MG63 (cell line): ENCODE measurements at regions not wholly inside any gene's neighbourhood (a gene's known extent, or its start where the extent isn't known, plus 50 kb on each side); places are given as distances from the start of the nearest gene placed in this dataset.

Experiments
- DNase-seq: peaks from one replicate; pipeline ENCODE4 v3.0.0-alpha.2; 2020
- H3K27me3 ChIP-seq: fragments of 250-450 bp; sonication (Bioruptor Pico); 2 replicates; pipeline ENCODE4 v1.5.1; 2020; ENCODE audit warnings: mild to moderate bottlenecking, moderate library complexity
- H3K36me3 ChIP-seq: fragments of 250-450 bp; sonication (Bioruptor Pico); 2 replicates; pipeline ENCODE4 v1.5.1; 2020; ENCODE audit warnings: mild to moderate bottlenecking, moderate library complexity
- H3K4me3 ChIP-seq: fragments of 250-450 bp; sonication (Bioruptor Pico); 2 replicates; pipeline ENCODE4 v1.5.1; 2020; ENCODE audit warnings: mild to moderate bottlenecking, moderate library complexity
- H3K9me3 ChIP-seq: fragments of 250-450 bp; sonication (Bioruptor Pico); 2 replicates; pipeline ENCODE4 v1.5.1; 2020; ENCODE audit warnings: mild to moderate bottlenecking, moderate library complexity

- Histone ChIP-seq H3K4me3 (no peak overlapping the region), H3K9me3 (no peaks in the 10 kb centered on the region), H3K27me3 (no peaks in the 10 kb centered on the region), H3K36me3 (no peaks in the 10 kb centered on the region)
- DNase-seq, result no peak
These were observed 157.6 kb upstream of the PLXNA4 start for GRCh38 chr7:132733860-132734259.

DNA sequence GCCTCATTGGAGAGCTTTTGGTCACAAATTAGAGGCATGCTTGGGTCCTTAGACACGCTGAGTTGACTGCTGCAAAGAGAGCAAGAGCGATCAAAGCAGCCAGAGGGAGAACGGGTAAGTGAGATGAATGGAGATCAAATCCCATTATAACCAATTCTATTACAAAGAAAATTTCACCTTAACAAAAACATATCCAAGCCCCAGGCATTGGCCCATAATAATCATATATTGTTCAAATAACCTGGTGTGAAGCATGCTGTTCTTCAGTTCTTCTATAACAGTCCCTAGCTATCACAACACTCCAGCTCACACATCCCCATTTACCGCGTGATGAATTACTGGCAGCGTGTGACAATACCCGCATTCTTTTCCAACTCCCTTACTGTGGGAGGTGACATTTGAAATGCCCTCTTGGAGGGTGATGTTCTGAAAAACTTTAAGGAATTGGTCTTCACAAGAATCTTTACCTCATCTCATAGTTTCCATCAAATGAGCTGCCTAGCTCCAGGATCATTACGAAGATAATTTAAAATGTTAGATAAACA is 156.1 kb upstream of the PLXNA4 start:
- Histone ChIP-seq H3K4me3 (no peak overlapping the region), H3K36me3 (no peaks in the 10 kb centered on the region), H3K9me3 (no peaks in the 10 kb centered on the region), H3K27me3 (no peaks in the 10 kb centered on the region)
- no peak for DNase-seq

- no peak for DNase-seq
- no peaks in the 10 kb centered on the region for H3K36me3 ChIP-seq
- H3K27me3 ChIP-seq, result no peaks in the 10 kb centered on the region
These were observed 153.8 kb upstream of the PLXNA4 start for GRCh38 chr7:132730105-132730504.

GRCh38 chr7:132723506-132724081 is 147.3 kb upstream of the PLXNA4 start:
- H3K36me3 ChIP-seq, result no peaks in the 10 kb centered on the region
- H3K27me3 ChIP-seq, result no peaks in the 10 kb centered on the region
- H3K4me3 ChIP-seq, result no peak overlapping the region
- H3K9me3 ChIP-seq, result no peaks in the 10 kb centered on the region
- no peak for DNase-seq

More at GRCh38 chr7:132730105-132730504, 153.8 kb upstream of the PLXNA4 start:
- Histone ChIP-seq H3K4me3 (no peak overlapping the region), H3K9me3 (no peaks in the 10 kb centered on the region)

DNA sequence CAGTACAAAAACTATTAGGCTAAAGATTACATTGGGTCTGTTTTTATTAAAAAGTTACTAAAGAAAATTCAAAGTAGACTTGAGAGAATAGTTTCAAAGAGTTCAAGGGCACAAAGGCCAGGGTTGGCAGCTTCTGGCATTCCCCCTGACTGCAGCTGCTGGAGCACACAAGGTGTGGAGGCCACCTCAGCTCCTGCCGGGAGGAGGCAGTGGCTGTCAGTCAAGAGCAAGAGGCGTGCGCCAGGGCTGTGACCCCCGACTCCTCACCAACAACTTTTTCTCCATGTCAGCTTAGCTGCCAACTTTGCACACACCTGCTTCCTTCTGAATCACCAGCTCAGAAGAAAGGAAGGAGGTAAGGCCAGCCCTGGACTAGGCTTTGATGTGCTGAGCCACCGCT is 144.6 kb upstream of the PLXNA4 start:
- Histone ChIP-seq H3K4me3 (no peak overlapping the region), H3K27me3 (no peaks in the 10 kb centered on the region), H3K9me3 (no peaks in the 10 kb centered on the region), H3K36me3 (no peaks in the 10 kb centered on the region)
- DNase-seq, result no peak

- no peak for DNase-seq
- no peaks in the 10 kb centered on the region for H3K27me3 ChIP-seq
- H3K9me3 ChIP-seq, result no peaks in the 10 kb centered on the region
- H3K4me3 ChIP-seq, result no peak overlapping the region
- no peaks in the 10 kb centered on the region for H3K36me3 ChIP-seq
These were observed 137.6 kb upstream of the PLXNA4 start for GRCh38 chr7:132713893-132714292.

DNA sequence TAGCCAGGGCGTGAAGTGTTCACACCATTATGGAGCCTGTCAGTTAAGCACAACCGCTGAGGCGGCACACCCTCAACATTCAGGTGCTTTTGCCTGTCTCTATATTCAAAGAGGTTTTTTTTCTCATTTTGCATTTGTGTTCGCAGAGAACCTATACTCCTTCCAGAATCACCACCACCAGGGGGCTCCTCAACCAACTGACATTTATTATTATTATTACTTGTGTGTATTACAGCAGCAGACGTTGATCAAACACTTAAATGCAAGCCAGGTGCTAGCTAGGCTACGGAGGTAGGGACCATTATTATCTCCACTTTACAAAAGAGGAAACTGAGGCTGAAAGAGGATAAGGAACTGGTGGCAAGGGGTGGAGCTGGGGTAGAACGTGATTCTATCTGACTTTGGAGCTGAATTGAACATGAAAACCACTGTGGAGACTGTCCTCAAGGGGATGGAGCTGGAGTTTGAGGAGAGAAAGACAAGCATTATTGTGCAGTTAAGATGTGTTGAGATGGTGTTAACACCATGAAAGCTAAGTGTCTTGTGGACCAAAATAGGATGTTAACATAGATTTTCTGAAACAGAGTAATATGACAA is 133.8 kb upstream of the PLXNA4 start:
- DNase-seq, result peak; percentile 0
- no peaks in the 10 kb centered on the region for H3K27me3 ChIP-seq
- no peaks in the 10 kb centered on the region for H3K9me3 ChIP-seq
- H3K4me3 ChIP-seq, result no peak overlapping the region
- H3K36me3 ChIP-seq, result no peaks in the 10 kb centered on the region

- DNase-seq, result no peak
- Histone ChIP-seq H3K9me3 (no peaks in the 10 kb centered on the region), H3K36me3 (no peaks in the 10 kb centered on the region)
These were observed 132.2 kb upstream of the PLXNA4 start for GRCh38 chr7:132708470-132708869.

DNA sequence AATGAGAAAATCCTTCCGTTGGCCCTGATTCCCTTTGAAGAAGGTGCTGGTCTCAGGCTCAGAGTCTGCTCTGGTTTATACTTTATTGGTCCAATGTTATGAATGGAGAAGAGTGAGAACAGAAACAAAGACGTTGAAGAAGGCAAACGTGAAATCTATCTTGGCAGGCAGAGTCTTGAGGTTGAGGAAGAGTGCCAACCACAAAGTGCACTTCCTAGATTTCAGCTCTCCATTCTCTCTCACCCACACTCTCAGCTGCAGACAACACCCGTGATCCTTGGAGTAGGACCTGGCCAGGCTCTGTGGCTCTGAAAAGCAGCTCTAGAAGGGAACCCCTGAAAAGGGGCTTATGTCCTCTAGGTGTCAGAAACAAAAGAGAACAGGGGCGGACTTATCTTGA is 128.9 kb upstream of the PLXNA4 start:
- H3K27me3 ChIP-seq, result no peaks in the 10 kb centered on the region
- no peaks in the 10 kb centered on the region for H3K9me3 ChIP-seq
- no peak overlapping the region for H3K4me3 ChIP-seq
- no peak for DNase-seq
- no peaks in the 10 kb centered on the region for H3K36me3 ChIP-seq

More at GRCh38 chr7:132708470-132708869, 132.2 kb upstream of the PLXNA4 start:
- H3K27me3 ChIP-seq, result no peaks in the 10 kb centered on the region
- H3K4me3 ChIP-seq, result no peak overlapping the region

- no peak overlapping the region for H3K4me3 ChIP-seq
- no peaks in the 10 kb centered on the region for H3K36me3 ChIP-seq
- H3K27me3 ChIP-seq, result no peaks in the 10 kb centered on the region
- no peaks in the 10 kb centered on the region for H3K9me3 ChIP-seq
- no peak for DNase-seq
These were observed 127.5 kb upstream of the PLXNA4 start for GRCh38 chr7:132703742-132704141.

DNA sequence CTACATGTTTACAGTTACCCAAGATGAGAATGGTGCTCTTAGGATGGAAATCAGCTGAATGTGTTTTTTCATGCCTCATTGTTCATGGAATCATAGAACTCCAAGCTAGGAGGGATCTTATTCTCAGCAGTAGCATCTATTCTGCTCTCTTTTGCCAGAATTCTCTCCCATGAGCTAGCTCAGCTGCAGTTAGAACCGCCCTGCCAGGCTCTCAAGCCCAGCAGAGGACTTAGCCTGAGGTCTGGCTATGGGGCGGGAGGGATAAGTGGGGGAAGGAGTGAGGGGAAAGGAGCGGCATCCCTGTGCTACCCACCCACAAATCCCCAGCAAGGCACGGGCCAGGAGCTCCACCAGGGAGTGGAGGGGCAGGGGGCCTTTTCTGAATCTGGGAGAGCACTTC is 120.7 kb upstream of the PLXNA4 start:
- Histone ChIP-seq H3K27me3 (no peaks in the 10 kb centered on the region), H3K36me3 (no peaks in the 10 kb centered on the region), H3K9me3 (no peaks in the 10 kb centered on the region), H3K4me3 (no peak overlapping the region)
- DNase-seq, result no peak

DNA sequence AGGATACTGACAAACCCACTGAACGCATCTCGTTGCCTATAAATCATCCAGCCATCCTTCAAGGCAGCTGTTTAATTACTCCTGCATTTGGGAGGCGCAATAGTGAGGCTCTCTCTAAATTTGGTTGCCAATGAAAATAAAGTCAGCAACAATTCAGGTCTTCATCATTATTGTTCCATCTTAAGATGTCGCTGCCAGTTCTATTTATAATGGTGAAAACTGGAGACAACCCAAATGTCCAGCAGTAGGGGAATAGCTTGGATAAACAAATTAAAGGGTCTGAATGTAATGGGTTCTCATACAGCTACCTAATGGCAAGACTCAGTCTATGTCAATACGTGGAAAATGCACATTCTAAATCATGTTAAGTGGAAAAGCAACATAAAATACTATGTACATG is 120.1 kb upstream of the PLXNA4 start:
- H3K27me3 ChIP-seq, result no peaks in the 10 kb centered on the region
- no peaks in the 10 kb centered on the region for H3K36me3 ChIP-seq
- H3K4me3 ChIP-seq, result no peak overlapping the region
- no peaks in the 10 kb centered on the region for H3K9me3 ChIP-seq
- no peak for DNase-seq

DNA sequence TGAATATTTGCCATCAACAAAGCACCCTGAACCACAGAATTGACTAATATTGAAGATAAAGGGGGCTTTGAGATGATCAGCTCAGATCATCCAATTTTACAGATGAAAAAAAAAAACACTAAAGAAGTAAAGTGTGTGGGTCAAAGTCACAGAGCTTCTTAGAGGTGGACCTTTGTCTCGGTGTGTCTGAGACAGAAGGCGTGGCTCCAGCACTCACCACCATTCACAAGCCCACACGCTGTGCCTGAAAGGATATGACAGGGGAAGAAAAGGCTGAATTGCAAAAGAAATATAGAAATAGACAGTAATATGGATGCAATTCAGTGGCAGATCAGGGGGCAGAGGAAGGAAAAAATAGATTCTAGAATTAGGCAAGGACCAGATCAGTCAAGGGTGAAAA is 114.9 kb upstream of the PLXNA4 start:
- H3K4me3 ChIP-seq, result no peak overlapping the region
- H3K36me3 ChIP-seq, result no peaks in the 10 kb centered on the region
- no peaks in the 10 kb centered on the region for H3K9me3 ChIP-seq
- DNase-seq, result no peak
- no peaks in the 10 kb centered on the region for H3K27me3 ChIP-seq

- Histone ChIP-seq H3K4me3 (no peak overlapping the region), H3K9me3 (no peaks in the 10 kb centered on the region), H3K27me3 (no peaks in the 10 kb centered on the region), H3K36me3 (no peaks in the 10 kb centered on the region)
- DNase-seq, result no peak
These were observed 113.9 kb upstream of the PLXNA4 start for GRCh38 chr7:132690174-132690573.

DNA sequence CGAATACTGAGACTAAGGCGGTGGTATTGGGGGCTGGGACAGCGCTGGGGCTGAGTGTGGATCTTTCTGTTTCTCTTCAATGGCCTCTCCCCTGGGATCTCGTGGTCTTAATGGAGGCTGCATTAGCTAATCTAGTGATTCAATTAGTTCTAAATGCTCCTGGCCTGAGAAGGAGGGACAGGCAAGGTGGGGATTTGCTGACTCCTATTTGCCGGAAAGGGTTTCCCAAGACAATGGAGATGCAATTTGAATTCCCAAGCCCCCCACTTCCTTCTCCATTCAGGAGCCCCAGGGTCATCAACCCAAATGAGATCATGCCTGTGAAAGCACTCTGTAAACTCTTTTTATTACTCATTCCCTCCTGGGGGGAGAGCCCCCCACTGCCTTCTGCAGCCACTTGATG is 111.7 kb upstream of the PLXNA4 start:
- no peak for DNase-seq
- no peaks in the 10 kb centered on the region for H3K36me3 ChIP-seq
- H3K4me3 ChIP-seq, result no peak overlapping the region
- H3K9me3 ChIP-seq, result no peaks in the 10 kb centered on the region
- no peaks in the 10 kb centered on the region for H3K27me3 ChIP-seq

DNA sequence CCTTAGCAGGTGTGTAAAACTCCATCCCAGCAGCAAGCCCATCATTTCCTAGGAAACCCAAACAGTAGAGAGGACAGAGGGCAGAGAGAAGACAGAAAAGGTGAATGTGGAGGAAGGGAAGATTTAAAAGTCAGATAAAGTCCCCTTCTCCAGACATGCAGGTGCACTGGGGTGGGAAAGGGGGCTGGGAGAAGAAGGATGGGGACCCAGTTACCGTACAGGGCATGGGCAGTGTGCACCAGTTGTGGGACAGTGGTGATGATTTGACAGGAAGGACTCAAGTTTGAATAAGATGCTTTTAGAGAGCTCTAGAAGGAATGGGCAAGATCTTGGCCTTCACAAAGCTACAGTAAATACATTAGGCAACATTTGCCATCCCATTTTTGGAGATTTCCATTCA is 110.7 kb upstream of the PLXNA4 start:
- DNase-seq, result no peak
- Histone ChIP-seq H3K9me3 (no peaks in the 10 kb centered on the region), H3K4me3 (no peak overlapping the region), H3K36me3 (no peaks in the 10 kb centered on the region), H3K27me3 (no peaks in the 10 kb centered on the region)

- DNase-seq, result no peak
- H3K9me3 ChIP-seq, result no peaks in the 10 kb centered on the region
These were observed 109.0 kb upstream of the PLXNA4 start for GRCh38 chr7:132685277-132685676.

GRCh38 chr7:132683896-132684690 is 107.8 kb upstream of the PLXNA4 start:
- H3K4me3 ChIP-seq, result no peak overlapping the region
- DNase-seq, result no peak
- no peaks in the 10 kb centered on the region for H3K27me3 ChIP-seq
- H3K36me3 ChIP-seq, result no peaks in the 10 kb centered on the region
- no peaks in the 10 kb centered on the region for H3K9me3 ChIP-seq

More at GRCh38 chr7:132685277-132685676, 109.0 kb upstream of the PLXNA4 start:
- Histone ChIP-seq H3K4me3 (no peak overlapping the region), H3K27me3 (no peaks in the 10 kb centered on the region), H3K36me3 (no peaks in the 10 kb centered on the region)
